GM18508 (cell line): ENCODE measurements at regions not wholly inside any gene's neighbourhood (a gene's known extent, or its start where the extent isn't known, plus 50 kb on each side); places are given as distances from the start of the nearest gene placed in this dataset.

Experiments
- ATAC-seq: cut with Tn5 transposase; IDR thresholded peaks from one replicate; pipeline ENCODE4 v1.9.1; 2021; ENCODE audit warnings: moderate number of reproducible peaks; ENCODE audit not compliant: insufficient read depth, unreplicated experiment

- no peak for ATAC-seq
Observed at GRCh38 chr9:88809355-88810161, 181.7 kb upstream of the S1PR3 start.

DNA sequence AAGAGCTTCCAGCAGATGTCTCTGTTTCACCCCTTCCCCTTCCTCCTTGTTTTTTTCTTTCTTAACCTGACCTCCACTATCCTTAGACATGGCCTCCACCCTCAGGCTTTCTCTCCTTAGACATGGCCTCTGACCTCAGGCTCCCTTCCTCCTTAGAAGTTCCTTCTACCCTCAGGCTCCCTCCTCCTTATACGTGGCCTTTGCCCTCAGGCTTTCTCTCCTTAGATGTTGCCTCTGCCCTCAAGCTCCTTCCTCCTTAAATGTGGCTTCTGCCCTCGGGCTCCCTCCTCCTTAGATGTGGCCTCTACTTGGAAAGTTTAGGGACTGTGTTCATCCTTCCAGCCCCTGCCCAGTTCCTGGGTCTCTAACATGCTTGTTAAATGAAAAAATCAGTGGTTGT lies 180.4 kb upstream of the S1PR3 start:
- no peak for ATAC-seq

GRCh38 chr9:88811511-88811910 lies 179.8 kb upstream of the S1PR3 start:
- no peak for ATAC-seq

- ATAC-seq, result no peak
Observed at GRCh38 chr9:88812938-88813637, 178.2 kb upstream of the S1PR3 start.

- ATAC-seq, result no peak
Observed at GRCh38 chr9:88813638-88814209, 177.5 kb upstream of the S1PR3 start.

DNA sequence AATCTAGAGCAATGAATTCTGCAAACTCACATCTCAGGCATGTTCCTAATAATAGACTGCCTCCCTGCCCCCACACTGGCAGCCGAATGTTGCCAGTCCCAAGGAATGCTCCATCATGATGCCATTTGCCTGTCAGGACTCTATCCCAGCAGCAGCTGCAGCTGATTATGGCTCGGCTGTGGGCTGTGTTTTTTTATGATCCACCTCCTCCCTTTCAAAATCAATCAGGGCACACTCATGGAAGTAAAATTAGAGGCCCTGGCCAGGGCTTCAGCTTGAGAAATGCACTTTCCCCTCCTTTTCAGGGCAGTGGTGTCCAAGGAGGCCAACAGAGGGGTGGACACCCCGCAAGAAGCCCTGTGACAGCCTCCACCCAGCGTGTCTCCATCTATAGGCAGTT lies 176.7 kb upstream of the S1PR3 start:
- no peak for ATAC-seq

GRCh38 chr9:88816141-88816540 lies 175.1 kb upstream of the S1PR3 start:
- no peak for ATAC-seq

DNA sequence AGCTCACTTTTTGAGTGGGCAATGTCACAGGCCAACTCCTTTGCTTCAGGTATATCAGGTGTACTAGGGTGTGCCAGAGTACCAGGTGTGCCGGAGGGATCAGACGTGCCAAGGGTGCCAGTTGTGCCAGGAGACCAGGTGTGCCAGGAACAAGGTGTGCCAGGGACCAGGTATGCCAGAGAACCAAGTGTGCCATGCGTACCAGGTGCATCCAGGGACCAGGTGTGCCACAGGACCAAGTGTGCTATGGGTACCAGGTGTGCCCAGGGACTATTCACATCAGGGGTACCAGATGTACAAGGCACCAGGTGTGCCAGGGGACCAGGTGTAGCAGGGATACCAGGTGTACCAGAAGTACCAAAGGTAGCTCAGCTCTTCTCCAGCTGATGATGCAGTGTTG lies 174.7 kb upstream of the S1PR3 start:
- ATAC-seq, result no peak

GRCh38 chr9:88817628-88818027 lies 173.6 kb upstream of the S1PR3 start:
- ATAC-seq, result no peak

GRCh38 chr9:88818495-88819201 lies 172.6 kb upstream of the S1PR3 start:
- ATAC-seq, result no peak

- no peak for ATAC-seq
Observed at GRCh38 chr9:88819476-88819875, 171.8 kb upstream of the S1PR3 start.

- ATAC-seq, result no peak
Observed at GRCh38 chr9:88820055-88820454, 171.2 kb upstream of the S1PR3 start.

DNA sequence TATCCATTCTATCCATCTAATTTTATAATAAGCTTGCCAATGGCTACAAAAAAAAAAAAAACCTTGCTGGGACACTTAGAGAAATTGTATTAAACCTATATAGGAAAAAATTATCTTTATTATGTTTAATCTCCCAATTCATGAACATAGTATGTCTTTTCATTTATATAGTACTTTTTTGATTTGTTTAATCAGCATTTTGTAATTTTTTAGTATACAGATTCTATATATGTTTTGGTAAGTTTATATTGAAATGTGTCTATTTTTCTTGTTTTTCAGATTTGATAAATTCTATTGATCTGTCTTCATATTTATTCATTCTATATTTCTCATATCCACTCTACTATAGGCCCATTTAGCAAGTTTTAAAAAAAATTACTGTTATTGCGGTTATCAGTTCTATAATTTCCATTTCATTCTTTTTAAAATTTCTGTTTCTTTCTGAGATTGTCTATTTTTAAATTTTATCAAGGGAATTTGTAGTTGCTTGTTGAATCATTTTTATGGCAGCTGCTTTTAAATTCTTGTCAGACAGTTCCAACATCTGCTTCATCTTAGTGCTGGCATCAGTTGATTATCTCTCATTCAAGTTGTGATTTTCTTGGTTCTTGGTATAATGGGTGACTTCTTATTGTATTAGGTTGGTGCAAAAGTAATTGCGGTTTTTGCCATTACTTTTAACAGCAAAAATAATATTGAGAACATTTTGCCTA lies 170.1 kb upstream of the S1PR3 start:
- ATAC-seq, result no peak

- ATAC-seq, result no peak
Observed at GRCh38 chr9:88821746-88822106, 169.5 kb upstream of the S1PR3 start.

GRCh38 chr9:88824711-88825110 lies 166.6 kb upstream of the S1PR3 start:
- no peak for ATAC-seq

GRCh38 chr9:88826181-88826580 lies 165.1 kb upstream of the S1PR3 start:
- no peak for ATAC-seq

GRCh38 chr9:88826771-88827181 lies 164.5 kb upstream of the S1PR3 start:
- no peak for ATAC-seq

DNA sequence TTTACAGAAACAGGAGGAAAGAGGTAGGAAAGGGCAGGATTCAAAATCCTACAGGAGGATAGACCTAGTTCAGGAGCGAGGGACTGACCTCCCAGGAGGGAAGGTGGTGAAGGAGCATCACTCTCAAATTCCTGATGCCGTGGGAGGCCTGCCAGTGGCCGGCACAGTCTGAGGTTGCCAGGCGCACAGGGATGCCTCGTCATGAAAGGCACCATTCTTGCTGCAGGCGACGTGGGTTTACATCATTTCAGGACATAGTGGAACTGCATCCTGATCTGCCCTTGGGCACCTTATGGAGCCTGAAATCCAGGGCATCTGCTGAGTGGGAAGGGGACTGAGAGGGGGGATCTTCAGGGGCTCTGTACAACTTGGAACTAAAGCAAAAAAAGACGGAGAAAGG lies 163.2 kb upstream of the S1PR3 start:
- no peak for ATAC-seq

DNA sequence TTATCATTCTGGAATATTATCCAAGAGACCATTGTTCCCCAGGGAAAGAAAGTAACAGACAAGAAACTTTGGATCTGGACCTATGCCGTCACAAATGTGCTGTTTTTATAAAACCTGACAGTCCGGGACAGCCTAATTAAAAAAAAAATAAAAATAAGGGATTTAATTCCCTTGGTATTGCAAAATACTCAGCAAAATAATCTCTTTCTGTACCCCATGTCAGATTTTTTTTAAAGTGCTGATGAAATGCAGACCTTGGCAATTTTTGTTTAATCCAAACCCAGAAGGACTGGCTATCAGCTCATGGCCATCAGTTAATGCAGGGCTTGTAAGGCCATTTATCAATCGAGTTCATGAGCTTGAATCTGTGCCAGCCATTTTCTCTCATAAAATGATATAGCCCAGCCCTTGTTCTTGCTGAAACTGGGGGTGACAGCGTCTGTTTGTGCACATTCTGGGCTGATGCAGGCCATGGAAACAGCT lies 162.7 kb upstream of the S1PR3 start:
- no peak for ATAC-seq

DNA sequence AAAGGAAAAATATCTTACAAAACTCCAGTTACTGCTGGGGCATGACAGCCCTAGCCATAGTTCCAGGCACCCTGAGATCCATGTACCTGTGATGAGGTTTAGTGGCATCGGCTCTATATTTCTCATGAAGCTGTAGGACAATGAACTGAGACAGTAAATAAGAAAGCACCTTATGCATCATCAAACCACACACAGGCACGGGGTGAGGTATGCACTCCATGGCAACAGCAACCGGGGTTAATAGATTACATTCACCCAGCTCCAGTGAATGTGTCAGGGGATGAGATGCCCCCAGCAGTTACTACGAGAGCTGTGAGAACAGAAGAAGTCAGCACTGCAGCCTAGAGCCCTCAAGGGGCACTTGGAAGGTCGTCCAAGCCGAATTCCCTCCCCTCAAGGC lies 162.0 kb upstream of the S1PR3 start:
- ATAC-seq, result peak; percentile 92
